ENCODE measurements at regions not wholly inside any gene's neighbourhood (a gene's known extent, or its start where the extent isn't known, plus 50 kb on each side); places are given as distances from the start of the nearest gene placed in this dataset.

- no peak for TF ChIP-seq CTCF (IDR thresholded peaks at IDR 0.05)
- TF ChIP-seq EP300 (IDR thresholded peaks at IDR 0.05): no peak
- TF ChIP-seq POLR2AphosphoS5 (IDR thresholded peaks at IDR 0.05): no peak
These were observed 84.0 kb upstream of the FAM3C start for GRCh38 chr7:121480058-121480457.

All from stomach (tissue), 4 donors.